C4-2B (cell line): ENCODE measurements at regions not wholly inside any gene's neighbourhood (a gene's known extent, or its start where the extent isn't known, plus 50 kb on each side); places are given as distances from the start of the nearest gene placed in this dataset.

Experiments used
- CTCF ChIP-seq: fragments of 450-650 bp; conservative IDR thresholded peaks from 2 replicates; pipeline ENCODE4 v1.5.1; 2017; ENCODE audit warnings: mild to moderate bottlenecking
- ZFX ChIP-seq: fragments of 450-650 bp; IDR thresholded peaks from 2 replicates; pipeline ENCODE4 v1.6.1; 2017

GRCh38 chr1:209291715-209292114 lies 291.8 kb upstream of the CAMK1G start:
- no peak for TF ChIP-seq CTCF
- TF ChIP-seq ZFX = no peak
